NCI-H1092 treated with DMSO at 0.1 percent for 48 hours (cell line): ENCODE measurements at regions not wholly inside any gene's neighbourhood (a gene's known extent, or its start where the extent isn't known, plus 50 kb on each side); places are given as distances from the start of the nearest gene placed in this dataset.
A peak's percentile ranks its signal among the peaks of the same experiment; 100 is the strongest.

Experiments
- DNase-seq: peaks from one replicate; lab custom pipeline; 2025; lab: John Stamatoyannopoulos, UW

DNA sequence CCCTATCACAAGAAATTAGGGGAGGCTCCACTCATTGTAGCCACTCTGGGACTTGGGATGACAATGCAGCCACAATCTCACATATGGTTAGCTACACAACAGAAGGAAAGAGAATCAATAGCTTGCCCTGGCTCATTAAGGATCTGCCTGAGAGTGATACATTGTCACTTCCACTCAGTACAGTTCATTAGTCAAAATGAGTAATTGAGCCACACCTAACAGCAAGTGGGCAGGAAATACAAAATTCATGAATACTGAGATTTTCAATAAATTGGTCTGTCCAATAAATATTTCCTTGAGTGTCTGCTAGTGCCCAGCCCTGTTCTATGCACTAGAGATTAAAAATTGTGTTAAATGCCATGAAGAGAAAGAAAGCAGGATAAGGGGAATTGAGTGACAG, 231.3 kb upstream of the NR4A3 start:
- no peak for DNase-seq

DNA sequence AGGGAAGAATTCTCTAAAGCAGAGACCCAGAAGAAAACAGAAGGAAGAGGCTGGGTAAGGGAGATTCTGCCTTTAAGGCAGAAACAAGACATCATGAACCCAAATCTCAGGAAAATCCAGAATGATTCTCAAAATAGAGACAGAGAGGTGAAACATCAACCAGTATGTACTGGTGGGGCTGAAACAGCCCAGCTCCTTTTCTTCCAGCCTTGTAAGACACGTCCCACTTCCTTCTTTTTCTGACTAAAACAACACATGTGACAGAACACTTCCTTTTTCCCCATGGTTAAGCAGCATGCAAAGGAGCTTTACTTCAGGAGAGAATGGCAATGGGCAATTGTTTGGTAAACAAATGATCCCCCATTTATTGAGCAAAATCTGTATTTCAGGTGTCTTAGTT, 230.8 kb upstream of the NR4A3 start:
- no peak for DNase-seq

DNA sequence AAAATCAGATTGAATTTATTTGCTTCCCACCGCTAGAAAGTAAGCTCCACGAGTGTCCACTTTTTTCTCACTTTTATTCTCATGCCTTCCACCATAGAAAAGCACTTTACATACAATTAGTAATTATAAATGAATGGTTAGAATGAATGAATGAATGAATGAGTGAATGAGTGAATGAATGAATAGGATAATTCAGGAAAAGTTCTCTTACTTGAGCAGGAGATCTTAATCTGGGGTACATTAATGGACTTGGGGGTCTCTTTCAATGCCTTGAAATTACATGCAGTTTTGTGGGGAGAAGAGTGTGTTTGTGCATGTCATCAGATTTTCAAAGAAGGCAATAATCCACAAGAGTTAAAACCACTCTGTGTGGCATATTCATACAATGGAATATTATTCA, 229.9 kb upstream of the NR4A3 start:
- no peak for DNase-seq

DNA sequence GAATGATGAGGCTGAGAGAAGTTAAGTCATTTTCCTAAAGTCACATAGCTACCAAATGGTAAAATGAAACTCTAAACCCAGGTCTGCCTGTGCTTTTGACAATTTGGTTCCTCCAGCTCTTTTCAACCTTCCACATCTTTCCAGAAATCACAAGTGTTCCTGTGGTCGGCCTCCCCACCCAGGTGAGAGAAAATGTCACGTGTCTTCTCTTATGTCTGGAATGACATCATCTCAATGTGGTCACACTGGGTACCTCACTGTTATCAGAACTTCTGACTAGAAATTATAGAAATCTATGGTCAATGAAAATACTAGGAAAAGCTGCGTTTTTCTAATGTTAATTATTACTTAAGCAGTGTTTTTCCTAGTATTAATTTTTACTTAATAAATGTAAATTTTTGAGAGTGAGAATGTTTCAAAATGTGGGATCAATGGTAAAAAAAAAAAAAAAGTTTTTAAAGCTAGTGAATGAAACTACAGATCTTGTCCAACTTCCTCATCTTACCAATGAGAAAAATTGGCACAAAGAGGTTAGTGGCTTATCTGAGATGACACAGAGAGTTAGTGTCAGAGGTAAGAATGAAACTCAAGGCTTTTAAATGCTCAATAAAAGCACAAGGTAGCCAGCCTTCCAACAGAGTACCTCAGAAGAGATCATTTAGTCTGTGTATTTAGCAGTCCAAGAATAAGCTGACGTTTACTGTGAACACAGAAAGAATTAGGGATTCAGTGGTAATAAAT, 228.7 kb upstream of the NR4A3 start:
- DNase-seq: no peak

DNA sequence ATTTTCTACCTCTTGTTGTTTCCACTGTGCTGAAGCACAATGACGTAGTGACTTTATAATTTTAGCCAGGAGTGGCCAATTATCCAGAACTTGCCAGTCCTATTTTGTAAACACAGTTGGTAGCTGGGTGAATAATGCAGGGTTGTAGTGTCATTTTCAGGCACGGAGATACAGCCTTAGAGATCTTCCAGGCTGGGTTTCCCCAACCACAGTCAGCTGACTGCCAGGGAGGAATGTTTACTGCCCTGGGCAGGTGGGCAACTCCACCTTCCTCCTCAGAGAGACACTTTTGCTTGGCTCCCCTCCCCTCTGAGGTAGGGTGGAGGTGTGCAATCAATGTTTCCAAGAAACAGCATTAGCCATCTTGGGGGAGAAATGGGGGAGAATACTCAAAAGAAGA, 228.1 kb upstream of the NR4A3 start:
- DNase-seq: no peak

DNA sequence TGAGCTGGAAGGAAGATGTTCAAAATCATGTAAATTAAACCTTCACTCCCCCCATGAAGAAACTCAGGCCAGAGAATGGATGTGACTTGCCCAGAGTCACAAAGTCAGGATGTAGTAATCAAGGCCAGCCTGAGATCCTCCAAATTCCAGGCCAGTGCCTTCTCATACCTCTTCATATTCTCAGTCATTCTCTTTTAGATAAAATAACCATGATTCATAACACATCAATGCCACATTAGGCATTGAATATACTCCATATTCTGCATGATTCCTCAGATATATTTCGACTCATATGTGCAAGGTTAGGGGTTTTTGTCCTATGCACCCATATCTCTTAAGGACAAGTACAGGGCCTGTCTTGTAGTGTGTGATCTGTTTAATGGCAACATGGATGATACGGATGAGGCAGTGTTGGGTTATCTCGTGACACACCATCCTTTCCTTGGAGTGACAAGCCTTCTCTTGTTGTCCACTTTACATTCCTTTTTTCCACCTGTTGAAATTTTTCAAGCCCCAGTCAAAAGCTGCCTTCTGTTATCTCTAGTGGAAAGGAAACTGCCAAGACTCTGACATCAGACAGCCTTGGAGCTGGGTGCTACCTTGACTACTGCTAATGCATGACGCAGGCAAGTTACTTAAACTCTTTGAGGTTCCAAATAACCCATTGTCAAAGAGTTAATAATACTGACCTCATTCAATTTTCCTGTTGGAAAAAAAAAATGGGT, 227.5 kb upstream of the NR4A3 start:
- no peak for DNase-seq

DNA sequence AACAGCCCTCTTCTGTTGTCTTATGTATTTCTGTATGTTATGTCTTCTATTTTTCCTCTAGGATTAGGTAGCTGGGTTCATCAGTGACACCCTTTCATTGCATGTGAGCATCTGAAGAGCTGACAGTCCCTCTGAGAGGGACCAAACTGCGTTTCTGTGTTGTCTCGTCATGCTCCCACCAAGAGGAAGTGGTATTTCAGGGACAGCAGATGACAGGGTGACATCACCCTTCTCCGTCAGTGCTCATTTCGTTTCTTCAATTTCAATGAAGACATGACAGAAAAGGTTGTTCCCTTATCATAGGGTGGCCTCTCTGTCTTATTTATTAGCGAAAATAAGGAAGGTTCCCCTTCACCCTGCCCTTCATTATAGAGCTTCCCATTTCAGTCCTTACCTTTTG, 225.9 kb upstream of the NR4A3 start:
- DNase-seq: no peak

DNA sequence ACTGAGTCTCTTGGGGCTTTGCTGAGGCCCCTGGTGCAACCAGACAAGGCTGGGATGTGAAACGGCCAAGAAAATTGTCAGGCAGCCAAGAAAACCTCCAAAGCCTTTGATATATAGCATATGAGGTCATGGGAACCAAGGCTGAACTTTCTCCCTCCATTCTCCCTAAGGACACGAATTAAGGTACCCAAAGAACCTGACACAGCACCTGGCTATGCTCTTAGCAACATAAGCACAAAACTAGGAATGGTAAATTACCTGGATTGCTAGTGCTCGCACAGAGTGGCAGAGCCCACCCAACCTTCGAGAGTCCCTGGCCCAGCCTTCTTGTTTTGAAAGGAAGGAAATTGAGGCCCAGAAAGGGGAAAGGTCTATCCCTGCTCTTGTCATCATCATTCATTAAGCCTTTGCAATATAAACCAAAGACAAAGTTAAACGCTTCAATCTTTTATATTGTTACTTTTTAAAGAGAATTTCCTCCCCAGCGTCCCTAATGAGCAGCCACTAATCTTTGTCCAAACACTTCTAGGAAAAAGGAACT, 220.0 kb upstream of the NR4A3 start:
- DNase-seq: no peak

DNA sequence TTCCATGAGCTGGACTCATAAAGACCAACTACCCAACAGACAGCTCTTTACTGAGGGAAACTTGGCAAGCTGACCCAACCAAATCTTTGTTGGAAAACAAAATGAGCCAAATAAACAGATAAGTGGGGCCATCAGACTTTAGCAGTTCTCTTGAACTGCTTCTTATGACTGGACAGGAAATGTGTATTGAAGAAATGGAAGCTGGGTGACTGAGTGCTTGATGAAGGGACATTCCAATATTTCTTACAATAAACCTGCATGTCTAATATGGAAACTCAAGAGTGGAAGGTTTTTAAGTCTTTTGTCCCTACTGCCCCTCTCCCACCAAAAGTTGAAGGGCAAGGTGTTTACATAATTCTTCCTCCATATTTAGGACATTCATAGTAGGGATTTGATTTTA, 218.8 kb upstream of the NR4A3 start:
- DNase-seq: no peak

DNA sequence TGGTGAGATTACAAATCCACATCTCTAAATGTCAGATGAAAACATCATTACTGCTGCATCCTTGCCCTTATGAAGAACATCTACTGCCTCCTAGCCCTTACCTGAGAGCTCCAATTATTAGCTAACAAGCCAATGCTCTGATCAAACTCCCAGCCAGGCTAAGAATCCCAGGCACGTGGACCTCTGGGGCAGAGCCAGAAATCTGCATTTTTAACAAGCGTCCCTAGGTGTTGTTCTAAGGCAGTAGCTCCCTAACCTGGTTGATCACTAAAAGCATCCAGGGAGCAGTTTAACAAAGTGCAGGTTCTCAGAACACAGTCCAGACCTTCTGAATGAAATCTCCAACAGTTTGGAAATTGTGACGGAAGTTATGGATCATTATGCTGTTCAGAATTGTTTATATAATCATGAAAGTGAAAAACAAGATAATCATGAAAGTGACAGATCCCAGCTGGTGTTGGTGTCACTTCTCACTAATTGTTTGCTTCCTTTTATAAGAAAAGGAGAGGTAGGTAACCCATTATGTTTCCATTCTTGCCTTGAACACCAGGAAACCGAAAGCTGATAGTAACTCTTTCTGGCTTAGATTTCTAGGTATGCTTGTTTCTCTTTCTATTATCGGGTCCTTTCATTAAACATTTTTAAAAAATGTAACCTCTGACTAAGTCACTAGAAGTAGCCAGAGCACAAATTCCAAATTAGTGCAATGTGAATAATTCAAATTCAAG, 216.5 kb upstream of the NR4A3 start:
- DNase-seq: no peak

DNA sequence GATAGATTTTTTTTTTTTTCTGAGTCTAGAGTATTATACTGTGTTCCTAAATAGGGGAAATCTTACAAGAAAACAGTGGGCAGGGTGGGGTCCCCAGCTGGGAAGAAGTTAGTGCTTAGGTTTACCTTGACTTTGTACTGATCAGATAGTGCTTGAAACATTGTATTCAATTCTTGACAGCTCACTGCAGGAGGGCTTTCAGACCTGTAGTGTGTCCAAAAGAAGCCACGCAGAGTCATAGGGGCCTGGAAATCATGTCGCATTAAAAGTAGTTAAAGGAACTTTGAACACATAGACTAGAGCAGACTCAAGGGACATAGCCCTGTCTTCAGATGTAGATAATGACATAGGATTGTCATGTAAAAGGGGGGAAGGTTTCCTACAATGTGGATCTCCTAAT, 215.4 kb upstream of the NR4A3 start:
- DNase-seq: no peak

DNA sequence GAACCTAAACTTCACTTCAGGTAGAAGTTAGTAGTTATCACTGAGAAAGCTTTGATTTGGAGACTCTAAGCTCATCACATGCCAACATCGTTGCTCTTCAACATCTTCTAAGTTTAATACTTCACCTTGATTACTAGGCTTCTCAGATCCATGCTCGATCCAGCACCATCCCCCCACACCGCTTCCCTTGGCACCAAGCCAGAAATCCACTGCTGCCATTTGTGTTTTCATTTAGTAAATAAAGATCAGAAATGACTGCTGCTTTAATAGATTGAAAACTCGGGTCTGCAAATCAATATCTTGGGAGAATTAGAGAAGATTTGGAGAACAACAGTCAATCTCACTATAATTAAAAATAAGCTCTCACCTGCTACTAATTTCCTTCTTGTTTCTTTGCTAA, 214.7 kb upstream of the NR4A3 start:
- peak; percentile 65 for DNase-seq

DNA sequence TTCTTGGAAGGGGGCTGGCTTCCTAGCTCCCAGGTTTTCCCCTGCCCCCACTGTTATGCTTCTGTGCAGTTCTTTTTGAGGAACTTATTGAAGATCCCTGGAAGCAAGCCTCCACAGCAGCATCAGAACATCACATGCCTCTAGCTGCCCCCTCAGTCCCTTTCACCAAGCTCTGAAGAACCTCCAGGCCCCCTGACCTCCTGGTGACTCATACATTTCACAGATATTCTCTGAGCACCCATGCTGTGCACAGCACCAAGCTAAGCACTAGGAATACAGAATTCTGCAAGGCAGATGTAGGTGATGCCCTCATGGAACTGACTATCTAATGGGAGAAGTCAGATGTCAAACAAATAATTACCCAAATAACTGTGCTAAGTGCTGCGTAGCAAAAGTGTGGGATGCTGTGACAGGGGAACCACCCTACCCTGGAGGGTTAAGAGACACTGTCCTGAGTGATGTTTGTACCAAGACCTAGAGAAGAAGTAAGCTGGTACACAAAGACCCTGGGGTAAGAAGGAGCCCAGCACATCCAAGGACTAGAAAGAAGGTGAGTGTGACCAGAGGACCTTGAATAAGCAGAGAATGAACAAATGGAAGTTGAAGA, 213.7 kb upstream of the NR4A3 start:
- DNase-seq: no peak

DNA sequence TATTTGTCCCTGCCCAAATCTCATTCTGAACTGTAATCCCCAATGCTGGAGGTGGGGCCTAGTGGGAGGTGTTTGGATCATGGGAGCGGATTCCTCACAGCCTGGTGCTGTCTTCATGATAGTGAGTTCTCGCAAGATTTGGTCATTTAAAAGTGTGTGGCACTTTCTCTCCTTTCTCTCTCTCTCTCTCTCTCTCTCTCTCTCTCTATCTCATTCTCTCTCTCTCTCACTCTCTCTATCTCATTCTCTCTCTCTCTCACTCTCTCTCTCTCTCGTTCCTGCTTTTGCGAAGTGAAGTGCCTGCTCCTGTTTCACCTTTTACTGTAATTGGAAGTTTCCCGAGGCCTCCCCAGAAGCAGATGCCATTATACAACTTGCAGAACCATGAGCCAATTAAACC, 207.3 kb upstream of the NR4A3 start:
- DNase-seq: no peak

DNA sequence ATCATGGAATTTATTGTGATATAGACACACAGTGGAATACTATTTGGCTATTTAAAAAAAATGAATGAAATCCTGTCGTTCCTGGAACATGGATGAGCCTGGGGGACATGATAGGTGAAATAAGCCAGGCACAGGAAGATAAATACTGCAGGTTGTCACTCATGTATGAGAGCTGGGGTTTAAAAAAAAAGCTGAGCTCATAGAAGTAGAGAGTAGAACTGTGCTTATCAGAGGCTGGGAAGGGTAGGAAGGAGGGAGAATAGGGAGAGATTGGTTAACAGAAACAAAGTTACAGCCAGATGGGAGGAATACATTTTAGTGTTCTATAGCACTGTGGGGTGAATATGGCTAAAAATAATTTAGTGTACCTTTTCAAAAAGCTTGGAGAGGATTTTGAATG, 200.6 kb upstream of the NR4A3 start:
- no peak for DNase-seq

DNA sequence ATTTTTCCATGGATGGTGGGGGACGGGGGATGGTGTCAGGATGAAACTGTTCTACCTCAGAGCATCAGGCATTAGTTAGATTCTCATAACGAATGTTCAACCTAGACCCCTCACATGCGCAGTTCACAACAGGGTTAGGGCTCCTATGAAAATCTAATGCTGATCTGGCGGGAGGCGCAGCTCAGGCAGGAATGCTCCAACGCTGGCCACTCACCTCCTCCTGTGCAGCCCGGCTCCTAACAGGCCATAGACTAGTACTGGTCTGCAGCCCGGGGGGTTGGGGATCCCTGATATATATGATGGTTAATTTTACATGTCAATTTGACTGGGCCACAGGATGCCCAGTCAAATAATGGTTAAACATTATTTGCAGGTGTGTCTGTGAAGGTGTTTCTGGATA, 199.0 kb upstream of the NR4A3 start:
- DNase-seq: no peak

DNA sequence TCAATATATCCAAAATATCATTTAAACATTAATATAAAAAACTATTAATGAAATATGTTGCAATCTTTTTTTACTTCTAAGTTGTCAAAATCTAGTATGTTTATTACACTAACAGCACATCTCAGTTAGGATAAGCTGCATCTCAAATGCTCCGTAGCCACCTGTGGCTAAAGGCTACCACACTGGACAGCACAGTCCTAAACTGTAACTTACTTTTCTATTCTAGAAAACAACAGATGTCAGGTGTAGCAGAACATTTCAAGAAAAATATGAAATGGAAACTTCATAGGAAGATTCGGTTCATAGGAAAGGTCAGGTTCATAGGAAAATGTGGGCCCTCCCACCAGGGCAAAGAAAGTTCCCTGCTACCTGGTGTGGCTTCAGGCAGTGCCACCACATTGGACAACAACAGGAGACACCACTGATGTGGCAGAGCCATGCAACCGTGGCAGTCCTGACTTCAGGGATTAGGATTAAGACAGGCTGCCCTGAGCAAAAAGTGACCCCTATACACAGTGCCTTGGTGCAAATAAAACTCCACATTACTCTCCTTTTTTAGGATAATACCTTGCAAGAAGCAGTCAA, 197.8 kb upstream of the NR4A3 start:
- no peak for DNase-seq

DNA sequence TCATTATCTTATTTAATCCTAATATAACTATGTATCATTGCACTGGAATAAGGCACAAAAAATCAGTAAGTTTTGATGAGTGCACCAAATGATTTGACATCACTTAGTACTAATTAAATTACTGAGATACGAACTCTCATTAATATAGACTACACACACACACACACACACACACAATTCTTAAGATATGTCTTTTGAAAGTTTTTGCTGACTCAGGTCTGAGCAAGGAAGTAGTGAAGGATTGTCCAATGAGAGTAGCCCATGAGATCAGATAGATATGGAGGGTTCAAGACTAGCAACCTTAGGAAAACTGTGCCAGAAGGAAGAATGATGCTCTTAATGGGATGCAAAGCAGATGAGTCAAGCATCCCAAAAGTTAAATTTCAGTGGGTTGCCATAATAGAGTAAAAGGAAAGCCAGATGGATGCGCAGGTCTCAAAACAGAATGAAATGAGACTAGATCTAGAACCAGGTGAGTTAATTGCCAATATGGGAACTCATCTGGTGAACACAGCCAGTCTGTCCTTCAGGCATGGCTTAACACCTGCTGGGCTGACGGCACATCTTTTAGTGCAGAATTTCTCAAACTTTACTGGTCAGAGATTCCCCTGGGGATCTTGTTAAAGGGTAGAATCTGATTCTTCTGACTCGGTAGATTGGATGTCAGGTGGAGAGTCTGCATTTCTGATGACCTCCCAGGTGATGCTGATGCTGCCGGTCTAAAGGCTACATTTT, 197.0 kb upstream of the NR4A3 start:
- DNase-seq: no peak

DNA sequence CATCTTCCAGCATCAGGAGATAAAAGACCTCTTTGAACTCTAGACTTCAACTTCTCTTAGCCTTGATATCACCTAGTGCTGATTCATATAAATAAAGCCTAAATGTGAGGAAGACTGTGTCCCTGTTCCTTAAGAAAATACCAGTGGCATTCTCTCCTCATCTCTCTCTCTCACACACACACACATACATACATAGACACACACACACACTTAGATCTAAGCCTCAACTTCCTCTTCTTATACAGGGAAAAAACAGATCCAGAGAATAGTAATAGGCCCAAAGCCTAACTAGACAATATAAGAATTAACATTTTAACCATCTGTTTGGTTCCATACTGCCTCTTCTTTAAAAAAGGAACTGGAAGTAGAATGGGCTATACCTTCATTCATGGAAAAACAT, 195.3 kb upstream of the NR4A3 start:
- DNase-seq: no peak

DNA sequence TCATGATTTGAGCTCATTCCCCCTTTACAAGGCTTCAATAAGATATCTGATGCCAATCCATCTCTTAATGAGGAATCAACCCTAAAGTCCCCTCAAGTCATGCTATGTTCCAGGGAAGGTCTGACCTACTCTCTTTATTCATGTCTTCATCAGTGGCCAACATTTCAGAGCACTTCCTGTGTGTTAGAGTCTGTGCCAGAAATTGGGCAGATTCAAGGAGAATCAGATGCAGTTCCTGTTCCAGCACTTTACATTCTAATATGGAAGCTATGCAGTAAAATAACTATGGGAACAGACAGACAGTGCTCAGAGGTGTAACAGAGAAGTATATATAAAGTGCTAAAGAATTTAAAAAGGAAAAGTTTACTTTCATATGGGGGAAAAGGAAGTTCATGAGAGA, 193.4 kb upstream of the NR4A3 start:
- DNase-seq: no peak

DNA sequence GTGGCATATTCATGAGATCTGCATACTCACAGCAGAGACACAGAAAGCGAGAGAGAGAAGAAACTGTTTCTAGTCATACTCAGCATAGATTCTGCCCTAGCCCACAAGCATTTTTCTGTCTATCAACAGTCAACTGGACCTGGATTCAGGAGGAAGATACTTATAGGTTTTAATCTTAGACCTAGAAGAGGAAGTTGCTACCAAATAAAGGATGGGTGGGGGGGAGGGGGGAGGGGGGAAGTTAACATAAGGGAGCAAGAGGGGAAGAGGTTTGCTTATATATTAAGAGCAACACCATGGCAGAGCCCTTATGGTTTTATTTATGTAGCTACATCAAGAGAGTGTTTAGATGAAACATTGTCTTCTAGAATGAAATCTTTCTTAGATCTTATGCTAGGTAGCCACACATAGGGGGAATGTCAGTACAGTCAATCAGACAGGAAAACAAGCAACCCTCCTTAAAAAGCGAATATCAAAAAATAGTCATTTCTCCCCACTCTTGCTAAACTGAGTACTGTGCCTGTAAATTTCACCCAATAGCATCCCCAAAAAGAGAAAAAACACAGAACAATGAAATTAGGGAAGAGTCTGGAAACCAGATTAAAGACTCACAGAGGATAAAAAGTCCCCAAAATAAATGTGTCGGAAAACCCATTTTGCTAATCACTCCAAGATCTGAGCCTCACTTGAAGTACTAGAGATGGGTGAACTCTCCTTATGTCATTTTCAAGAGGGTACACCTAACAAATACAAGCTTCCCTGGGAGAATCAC, 192.7 kb upstream of the NR4A3 start:
- DNase-seq: no peak
